Esophagus squamous epithelium (tissue), 5 donors: ENCODE measurements at regions not wholly inside any gene's neighbourhood (a gene's known extent, or its start where the extent isn't known, plus 50 kb on each side); places are given as distances from the start of the nearest gene placed in this dataset.

Experiments used
- DNase-seq: peaks from one replicate; lab custom pipeline; 2025; lab: John Stamatoyannopoulos, UW
- H3K27ac ChIP-seq, 4 donors: fragments of 200-600 bp; sonication (generic); one replicate each; pipeline ENCODE4 v1.5.1; 2016 to 2019; ENCODE audit warnings: mild to moderate bottlenecking in 1 of 4
- H3K27me3 ChIP-seq, 4 donors: fragments of 200-600 bp; sonication (generic); 1 replicate in 3 of 4; 2 replicates in 1 of 4; pipeline versions ENCODE4 v1.5.1 to v1.6.0; 2017 to 2021; ENCODE audit warnings: antibody characterized with exemption in 1 of 4
- H3K36me3 ChIP-seq, 3 donors: fragments of 200-600 bp; sonication (generic); one replicate each; pipeline ENCODE4 v1.5.1; 2016 to 2019
- H3K4me1 ChIP-seq, 3 donors: fragments of 200-600 bp; sonication (generic); one replicate each; pipeline ENCODE4 v1.5.1; 2017 to 2019
- H3K4me3 ChIP-seq, 4 donors: fragments of 200-600 bp; sonication (generic); 1 replicate in 3 of 4; 2 replicates in 1 of 4; pipeline ENCODE4 v1.5.1; 2016 to 2019; ENCODE audit warnings: mild to moderate bottlenecking in 2 of 4, moderate library complexity in 1 of 4
- H3K9me3 ChIP-seq, 3 donors: fragments of 200-600 bp; sonication (generic); one replicate each; pipeline ENCODE4 v1.5.1; 2016 to 2019
- POLR2A ChIP-seq, 4 donors: fragments of 450-650 bp; IDR thresholded peaks; one replicate each; pipeline ENCODE4 v1.6.1; 2017; ENCODE audit warnings: antibody characterized with exemption in 4 of 4, mild to moderate bottlenecking in 4 of 4, moderate library complexity in 3 of 4
- WGBS, 2 donors: methylation state at CpG; one replicate each; pipeline ENCODE4 v1.1.5; 2018; 5-methylcytosine and 5-hydroxymethylcytosine counted together
- intact Hi-C: fragments of 100-400 bp; cut with DNase I; formaldehyde crosslinking; loops from one replicate; pipeline ENCODE4 v1.15.0; 2022
- TF ChIP-seq, protein P1 (sequence below), 6 experiments: fragments of 450-650 bp in 4 of 6; fragments of 200-600 bp in 2 of 6; sonication (generic) in 2 of 6; IDR thresholded peaks; one replicate each; pipeline ENCODE4 v1.5.1; 2016 to 2019; ENCODE audit warnings: antibody characterized with exemption in 6 of 6, mild to moderate bottlenecking in 4 of 6, moderate library complexity in 4 of 6
- donor health status: DM: yes; HTN: yes; CAD: no.

DNA sequence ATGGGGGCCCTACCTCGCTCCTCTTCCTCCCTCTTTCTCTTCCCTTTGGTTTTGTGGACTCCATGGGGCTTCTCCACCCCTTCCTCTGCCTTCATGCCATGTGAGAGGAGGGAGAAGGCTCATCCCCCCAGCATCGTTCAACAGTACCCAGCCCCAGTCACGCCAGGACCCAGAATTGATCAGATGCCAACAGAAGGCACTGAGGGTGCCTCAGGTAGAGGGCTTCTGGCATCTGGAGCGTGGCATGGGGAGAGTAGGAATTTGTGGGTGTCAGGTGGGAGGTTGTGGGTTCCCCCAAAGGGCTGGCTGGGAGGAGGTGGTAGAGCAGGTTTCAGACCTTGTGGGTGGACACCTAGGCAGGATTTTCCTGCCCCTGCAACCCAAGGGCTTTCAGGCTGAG lies 122.0 kb downstream of the TWIST2 start:
- Histone ChIP-seq H3K4me3 (no peak overlapping the region), H3K4me1 (peaks cover 4 to 22% (median 17%) of the 10 kb centered on the region in 3 donors), H3K9me3 (no peaks in the 10 kb centered on the region), H3K27ac (no peak overlapping the region), H3K36me3 (no peaks in the 10 kb centered on the region), H3K27me3 (peaks cover 0 to 43% (median 0%) of the 10 kb centered on the region in 4 donors)
- no peak for DNase-seq
- WGBS, 2 donors: 55 to 90% methylated on average over 2 of the region's 4 CpGs
- no peak for TF ChIP-seq POLR2A (IDR thresholded peaks at IDR 0.05)
- TF ChIP-seq, protein P1, sequence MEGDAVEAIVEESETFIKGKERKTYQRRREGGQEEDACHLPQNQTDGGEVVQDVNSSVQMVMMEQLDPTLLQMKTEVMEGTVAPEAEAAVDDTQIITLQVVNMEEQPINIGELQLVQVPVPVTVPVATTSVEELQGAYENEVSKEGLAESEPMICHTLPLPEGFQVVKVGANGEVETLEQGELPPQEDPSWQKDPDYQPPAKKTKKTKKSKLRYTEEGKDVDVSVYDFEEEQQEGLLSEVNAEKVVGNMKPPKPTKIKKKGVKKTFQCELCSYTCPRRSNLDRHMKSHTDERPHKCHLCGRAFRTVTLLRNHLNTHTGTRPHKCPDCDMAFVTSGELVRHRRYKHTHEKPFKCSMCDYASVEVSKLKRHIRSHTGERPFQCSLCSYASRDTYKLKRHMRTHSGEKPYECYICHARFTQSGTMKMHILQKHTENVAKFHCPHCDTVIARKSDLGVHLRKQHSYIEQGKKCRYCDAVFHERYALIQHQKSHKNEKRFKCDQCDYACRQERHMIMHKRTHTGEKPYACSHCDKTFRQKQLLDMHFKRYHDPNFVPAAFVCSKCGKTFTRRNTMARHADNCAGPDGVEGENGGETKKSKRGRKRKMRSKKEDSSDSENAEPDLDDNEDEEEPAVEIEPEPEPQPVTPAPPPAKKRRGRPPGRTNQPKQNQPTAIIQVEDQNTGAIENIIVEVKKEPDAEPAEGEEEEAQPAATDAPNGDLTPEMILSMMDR (IDR thresholded peaks at IDR 0.05): no peak
- intact Hi-C loops: no loop called here

DNA sequence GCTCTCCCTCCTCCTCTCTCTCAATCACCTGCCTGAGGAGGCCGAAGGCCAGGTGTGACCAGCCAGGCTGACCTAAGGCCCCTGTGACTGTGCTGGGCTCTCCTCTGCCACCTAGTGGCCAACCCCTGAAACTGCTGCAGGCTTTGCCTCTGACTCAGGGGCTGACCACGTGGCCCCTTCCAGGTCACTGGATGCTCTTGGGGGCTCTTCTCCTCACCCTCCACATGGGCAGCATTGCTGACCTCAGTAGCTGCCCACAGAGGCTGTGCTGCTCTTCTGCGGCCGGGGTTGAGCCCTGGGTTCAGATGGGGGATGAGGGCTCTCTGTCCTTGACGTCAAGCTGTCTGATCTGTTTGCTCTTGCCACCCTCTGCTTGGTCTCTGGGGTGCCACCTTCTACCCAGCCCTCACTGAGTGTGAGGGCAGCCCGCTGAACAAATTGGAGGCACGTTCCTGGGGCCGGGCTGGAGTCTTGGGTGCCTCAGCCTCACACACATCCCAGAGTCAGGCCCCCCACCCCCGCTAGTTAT lies 122.7 kb downstream of the TWIST2 start:
- Histone ChIP-seq H3K4me1 (peaks cover 4 to 26% (median 19%) of the 10 kb centered on the region in 3 donors), H3K9me3 (no peaks in the 10 kb centered on the region), H3K27me3 (peaks cover 0 to 43% (median 0%) of the 10 kb centered on the region in 4 donors), H3K4me3 (no peak overlapping the region), H3K36me3 (no peaks in the 10 kb centered on the region), H3K27ac (no peak overlapping the region)
- no peak for TF ChIP-seq POLR2A (IDR thresholded peaks at IDR 0.05)
- TF ChIP-seq, protein P1 (IDR thresholded peaks at IDR 0.05): peak; percentile 91 to 95 (median 92)
- DNase-seq: no peak
- intact Hi-C loops: no loop called here
- 34 to 50% methylated on average over 2 to 3 of the region's 9 CpGs for WGBS, 2 donors

DNA sequence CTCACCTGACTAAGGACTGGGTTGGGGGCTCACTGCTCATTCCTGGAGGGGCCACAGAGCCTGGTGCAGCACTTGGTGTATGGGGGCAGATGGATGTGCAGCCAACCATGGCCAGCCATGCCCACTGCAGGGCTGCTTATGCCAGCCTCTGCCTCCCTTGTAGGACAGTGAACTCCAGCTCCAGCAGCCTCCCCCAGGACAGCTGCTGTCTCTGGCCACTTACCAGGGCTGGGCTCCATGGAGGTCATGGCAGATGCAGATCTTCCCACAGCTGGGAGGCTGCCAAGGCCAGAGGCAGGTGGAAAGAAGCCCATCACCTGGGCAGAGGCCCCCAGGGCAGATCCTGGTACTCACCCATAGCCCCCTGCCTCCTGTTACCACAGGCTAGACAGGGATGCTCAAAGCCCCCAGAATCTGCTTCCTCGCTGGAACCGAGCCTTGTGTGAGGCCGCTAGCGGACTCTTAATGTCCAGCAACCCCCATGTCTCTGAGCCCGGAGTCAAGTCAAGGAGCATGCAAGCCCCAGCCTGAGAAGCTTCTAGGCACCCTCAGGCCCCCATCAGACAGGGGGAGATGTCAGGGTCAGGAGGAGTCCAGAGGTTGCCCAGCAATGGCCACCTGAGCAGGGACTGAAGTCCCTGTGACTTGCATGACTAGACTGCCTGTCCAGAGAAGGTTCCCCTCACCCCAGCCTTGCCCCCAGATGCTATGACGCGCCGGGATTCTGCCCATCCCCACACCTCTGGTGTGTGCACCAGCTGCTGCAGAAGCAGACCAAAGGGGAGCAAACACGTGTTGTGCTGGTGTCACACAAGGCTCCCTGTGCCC lies 123.6 kb downstream of the TWIST2 start:
- Histone ChIP-seq H3K4me3 (no peak overlapping the region), H3K4me1 (peaks cover 4 to 26% (median 19%) of the 10 kb centered on the region in 3 donors), H3K27ac (no peak overlapping the region), H3K36me3 (no peaks in the 10 kb centered on the region), H3K27me3 (peaks cover 0 to 43% (median 0%) of the 10 kb centered on the region in 4 donors), H3K9me3 (no peaks in the 10 kb centered on the region)
- TF ChIP-seq, protein P1 (IDR thresholded peaks at IDR 0.05): no peak
- TF ChIP-seq POLR2A (IDR thresholded peaks at IDR 0.05): no peak
- DNase-seq: no peak
- WGBS, 2 donors: 93 to 95% methylated on average over 3 of the region's 9 CpGs
- intact Hi-C loops: no loop called here

DNA sequence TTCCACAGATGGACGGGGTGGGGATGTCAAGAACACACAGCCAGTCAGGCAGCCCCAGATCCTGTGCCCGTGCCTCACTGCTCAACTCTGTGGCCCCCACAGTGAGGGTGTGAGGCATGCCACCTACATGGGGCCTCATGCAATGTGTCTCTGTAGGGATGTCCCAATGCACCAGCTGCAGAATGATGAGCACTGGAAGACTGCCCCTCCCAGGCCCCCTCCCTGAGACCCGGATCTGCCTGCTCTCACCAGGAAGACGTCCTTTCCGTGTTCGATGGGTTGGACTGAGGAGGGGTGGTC lies 124.2 kb downstream of the TWIST2 start:
- TF ChIP-seq POLR2A (IDR thresholded peaks at IDR 0.05): no peak
- TF ChIP-seq, protein P1 (IDR thresholded peaks at IDR 0.05): no peak
- 72 to 92% methylated on average over 4 of the region's 6 CpGs for WGBS, 2 donors
- H3K27me3 ChIP-seq: peaks cover 0 to 44% (median 0%) of the 10 kb centered on the region in 4 donors
- no peak overlapping the region for H3K4me3 ChIP-seq
- H3K9me3 ChIP-seq: no peaks in the 10 kb centered on the region
- intact Hi-C loops: no loop called here
- DNase-seq: no peak
- no peak overlapping the region for H3K27ac ChIP-seq
- peaks cover 4 to 26% (median 19%) of the 10 kb centered on the region in 3 donors for H3K4me1 ChIP-seq
- H3K36me3 ChIP-seq: no peaks in the 10 kb centered on the region

DNA sequence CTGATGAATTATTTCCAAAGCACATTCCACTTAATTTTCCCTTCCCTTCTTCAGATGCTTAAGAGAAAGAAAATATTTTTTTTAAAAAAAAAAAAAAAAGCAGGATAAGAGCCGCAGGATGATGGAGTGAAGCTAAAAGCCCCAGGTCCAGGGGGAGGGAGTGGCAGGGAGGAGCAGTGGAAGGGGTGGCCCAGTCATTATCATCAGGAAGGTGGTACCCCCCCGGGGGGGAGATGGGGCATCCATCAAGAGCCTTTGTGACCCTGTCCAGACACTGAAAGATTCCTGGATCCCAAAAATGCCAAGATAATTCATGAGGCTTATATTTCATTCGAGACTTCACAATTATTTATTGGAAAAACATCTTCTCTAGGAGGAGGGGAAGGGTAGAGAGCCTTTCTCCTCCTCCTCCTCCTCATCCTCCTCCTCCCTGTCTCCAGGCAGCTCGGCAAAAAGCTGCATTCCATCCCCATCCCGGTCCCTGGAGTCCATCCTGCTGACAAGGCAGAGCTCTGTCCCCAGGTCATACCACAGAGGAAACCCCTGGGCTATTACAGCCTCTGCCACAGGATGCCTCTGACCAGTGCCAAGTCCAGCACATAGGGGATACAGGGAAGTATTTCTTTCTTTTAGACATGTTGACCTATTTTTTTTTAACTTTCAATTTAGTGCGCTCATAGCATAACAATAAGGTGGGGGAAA lies 125.3 kb downstream of the TWIST2 start:
- TF ChIP-seq POLR2A (IDR thresholded peaks at IDR 0.05): no peak
- TF ChIP-seq, protein P1 (IDR thresholded peaks at IDR 0.05): no peak
- Histone ChIP-seq H3K4me3 (no peak overlapping the region), H3K4me1 (peaks cover 4 to 26% (median 19%) of the 10 kb centered on the region in 3 donors), H3K27me3 (peaks cover 0 to 43% (median 0%) of the 10 kb centered on the region in 4 donors), H3K9me3 (no peaks in the 10 kb centered on the region), H3K27ac (peak overlapping the region in 2 of 4 donors; percentile 51 to 76), H3K36me3 (no peaks in the 10 kb centered on the region)
- WGBS, 2 donors: 39 to 61% methylated on average over 6 of the region's 6 CpGs
- intact Hi-C loops: no loop called here
- DNase-seq: no peak
